Keratinocyte (primary cell): ENCODE measurements at regions not wholly inside any gene's neighbourhood (a gene's known extent, or its start where the extent isn't known, plus 50 kb on each side); places are given as distances from the start of the nearest gene placed in this dataset.

Experiments used
- CTCF ChIP-seq, 3 experiments: IDR thresholded peaks in 1 of 3; conservative IDR thresholded peaks in 1 of 3; optimal IDR thresholded peaks in 1 of 3; 2 replicates in 2 of 3; 3 replicates in 1 of 3; pipeline versions ENCODE3 to v1.5.1; 2011; ENCODE audit warnings: low read length in 3 of 3, mild to moderate bottlenecking in 3 of 3, moderate library complexity in 2 of 3, control low read depth in 1 of 3, inconsistent platforms in 1 of 3; ENCODE audit not compliant: insufficient read depth in 2 of 3; ENCODE audit errors: extremely low read depth in 1 of 3
- EZH2 ChIP-seq: IDR thresholded peaks from one replicate; pipeline ENCODE4 v1.6.1; 2012; ENCODE audit warnings: inconsistent platforms, mild to moderate bottlenecking, low read length, moderate library complexity

- no peak for TF ChIP-seq CTCF (optimal IDR thresholded peaks at IDR 0.05 in 1 of 3, IDR thresholded peaks at IDR 0.05 in 1 of 3, conservative IDR thresholded peaks at IDR 0.05 in 1 of 3; ENCODE audit: extremely low read depth in 1 of 3, insufficient read depth in 2 of 3, low read length in 3 of 3)
- TF ChIP-seq EZH2: no peak
Measured at GRCh38 chr22:48429446-48430020, 1398.1 kb downstream of the BRD1 start.
